Activated CD4-positive, alpha-beta T cell treated with anti-CD3 and anti-CD28 coated beads for 48 hours (primary cell): ENCODE measurements at regions not wholly inside any gene's neighbourhood (a gene's known extent, or its start where the extent isn't known, plus 50 kb on each side); places are given as distances from the start of the nearest gene placed in this dataset.

Experiments used
- DNase-seq: peaks from one replicate; pipeline ENCODE4 v3.0.0-alpha.2; 2020

DNA sequence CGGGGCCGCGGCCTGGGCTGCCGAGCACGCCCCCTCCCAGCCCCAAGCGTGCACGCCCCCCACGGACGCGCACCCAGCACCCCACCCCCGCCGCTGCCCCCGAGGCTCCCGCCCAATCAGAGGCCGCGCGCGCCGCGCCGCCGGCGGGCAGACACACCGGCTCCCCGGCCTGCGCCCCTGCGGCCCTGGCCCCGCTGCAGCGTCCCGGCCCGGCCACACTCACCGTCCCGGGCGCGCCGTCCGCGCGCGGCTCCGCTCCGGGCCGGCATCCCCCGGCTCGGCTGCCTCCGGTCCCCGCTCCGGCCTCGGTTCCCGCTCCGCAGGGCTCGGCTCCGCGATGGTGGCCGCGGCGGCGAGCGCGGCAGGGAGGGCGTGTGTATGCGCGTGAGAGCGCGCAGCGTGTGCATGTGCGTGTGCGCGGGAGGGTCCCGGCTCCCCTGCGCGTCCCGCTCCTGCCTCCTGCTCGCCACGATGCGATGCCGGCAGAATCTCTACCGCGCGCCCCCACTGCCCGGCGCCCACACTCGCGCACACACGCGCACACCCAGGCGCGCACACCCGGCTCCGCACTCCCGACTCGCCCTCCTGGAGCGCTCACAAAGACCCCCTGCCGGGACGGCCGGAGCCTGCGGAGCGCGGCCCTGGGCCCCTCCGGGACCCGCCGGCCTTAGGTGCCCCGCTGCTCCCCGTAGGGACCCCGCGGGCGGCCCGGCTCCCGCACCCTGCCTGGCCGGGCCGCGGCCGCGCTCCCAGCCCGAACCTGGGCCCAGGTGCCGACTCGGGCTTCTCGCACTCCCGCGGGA is 186.5 kb upstream of the LINGO1 start:
- no peak for DNase-seq

- DNase-seq, result no peak
Measured at GRCh38 chr15:77818484-77819047, 185.9 kb upstream of the LINGO1 start.

GRCh38 chr15:77817434-77817833 is 184.7 kb upstream of the LINGO1 start:
- DNase-seq, result no peak

DNA sequence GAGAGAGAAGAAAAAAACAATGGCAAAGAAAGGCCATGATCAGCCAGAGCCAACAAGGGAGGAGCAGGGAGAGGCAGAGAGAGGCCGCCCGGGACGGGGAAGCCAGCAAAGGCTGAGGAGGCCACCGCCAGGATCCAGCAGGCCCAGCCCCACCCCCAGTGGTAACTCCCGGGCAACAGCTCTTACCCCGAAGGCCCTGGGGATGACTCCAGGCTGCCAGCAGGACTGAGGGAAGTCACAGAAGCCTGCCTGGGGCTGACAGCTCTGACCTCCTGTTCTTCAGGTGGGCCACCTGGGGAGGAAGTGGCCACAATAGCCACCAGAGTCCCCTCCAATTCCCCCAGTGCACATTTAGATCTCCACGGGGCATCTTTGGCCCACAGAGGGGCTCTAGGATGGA is 184.3 kb upstream of the LINGO1 start:
- no peak for DNase-seq

- no peak for DNase-seq
Measured at GRCh38 chr15:77815015-77815414, 182.3 kb upstream of the LINGO1 start.

DNA sequence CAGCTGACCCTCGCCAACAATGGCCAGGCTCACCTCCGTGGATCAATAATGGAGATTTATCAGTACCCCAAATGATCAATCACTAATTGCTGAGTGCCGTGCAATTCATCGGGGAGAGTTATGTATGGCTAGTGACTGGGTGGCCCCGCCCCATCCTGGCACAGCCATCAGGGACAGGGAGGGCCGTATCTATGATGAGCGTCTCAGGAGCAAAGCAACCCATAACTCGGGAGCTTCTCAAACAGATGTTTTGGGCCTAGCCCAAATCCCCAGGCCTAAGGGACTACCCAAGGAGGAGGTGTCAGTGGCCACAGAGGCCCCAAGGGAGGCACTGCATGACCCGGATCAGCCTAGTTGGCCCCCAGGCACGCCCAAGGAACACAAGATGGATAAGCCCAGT is 180.0 kb upstream of the LINGO1 start:
- no peak for DNase-seq

DNA sequence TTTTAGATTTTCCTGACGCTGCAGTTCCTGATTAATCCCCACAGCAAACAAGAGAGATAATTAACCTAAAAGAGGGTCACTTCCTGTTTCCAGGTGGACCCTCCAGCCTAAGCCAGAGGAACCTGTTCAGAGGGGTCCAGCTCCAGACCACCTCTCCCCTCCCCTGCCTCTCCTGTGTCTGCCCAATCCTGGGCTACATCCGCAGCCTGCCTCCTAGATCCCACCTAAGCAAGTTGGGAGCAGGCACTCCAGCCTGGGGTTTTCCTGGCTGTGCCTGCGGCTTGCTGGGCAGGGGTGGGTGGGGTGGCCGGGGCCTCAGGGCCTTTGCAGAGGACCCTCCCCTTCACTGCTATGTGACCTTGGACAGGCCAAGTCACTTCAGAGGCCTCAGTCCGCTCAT is 178.6 kb upstream of the LINGO1 start:
- DNase-seq, result no peak

DNA sequence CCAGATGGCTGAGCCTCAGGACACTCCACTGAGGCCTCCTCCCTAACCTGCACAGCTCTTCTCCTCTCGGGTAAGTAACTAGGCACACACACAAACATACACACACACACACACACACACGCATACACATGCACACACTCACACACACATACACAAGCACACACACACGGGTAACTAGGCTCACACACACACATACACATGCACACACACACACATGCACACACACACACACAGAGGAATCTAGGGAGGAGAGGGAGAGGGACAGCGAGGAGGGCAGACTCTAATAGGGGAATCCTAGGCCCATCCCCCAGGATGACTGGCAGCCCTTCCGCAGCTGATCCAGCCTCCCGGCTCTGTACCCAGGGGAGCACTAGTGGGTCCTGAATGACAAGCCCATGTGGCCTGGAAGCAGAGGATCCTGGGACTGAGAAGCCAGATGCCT is 177.4 kb upstream of the LINGO1 start:
- DNase-seq, result no peak

- no peak for DNase-seq
Measured at GRCh38 chr15:77808581-77809177, 176.0 kb upstream of the LINGO1 start.

DNA sequence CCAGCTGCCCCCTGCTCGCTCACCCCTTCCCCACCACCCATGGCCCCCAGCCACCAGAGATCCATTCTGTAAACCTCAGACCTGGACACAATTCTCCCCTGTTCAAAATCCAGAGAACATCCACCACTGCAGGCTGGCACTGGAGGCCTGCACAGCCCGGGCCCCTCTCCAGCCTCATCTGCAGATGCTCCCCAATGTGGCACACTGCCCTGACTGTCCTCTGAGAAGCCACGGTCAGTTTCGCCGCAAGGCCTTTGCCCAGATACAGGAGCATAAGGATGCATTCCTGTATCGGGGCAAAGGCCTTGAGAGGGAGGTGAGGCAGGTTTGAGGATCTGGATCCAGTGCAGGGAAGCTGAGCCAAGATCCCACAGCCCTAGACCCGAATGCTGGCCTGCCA is 175.4 kb upstream of the LINGO1 start:
- DNase-seq, result no peak

- no peak for DNase-seq
Measured at GRCh38 chr15:77807611-77808010, 174.9 kb upstream of the LINGO1 start.

DNA sequence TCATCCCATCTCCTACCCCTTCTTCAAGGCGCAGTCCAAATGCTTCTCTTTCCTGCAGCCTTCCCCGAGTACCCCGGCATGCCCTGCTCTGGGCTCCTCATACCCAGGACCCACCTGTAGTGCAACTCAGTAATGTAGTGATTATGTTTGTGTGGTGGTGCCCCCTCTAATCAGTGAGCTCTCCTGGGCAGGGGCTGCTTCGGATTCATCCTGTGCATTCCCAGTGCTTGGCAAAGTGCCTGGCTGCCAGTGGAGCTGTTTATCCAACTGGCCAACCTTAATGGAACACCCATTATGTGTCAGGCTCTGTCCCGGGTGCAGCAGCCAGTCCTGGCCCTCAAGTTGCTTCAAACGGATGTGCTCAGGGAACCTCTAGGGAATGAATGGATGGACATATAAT is 174.4 kb upstream of the LINGO1 start:
- DNase-seq, result no peak

- no peak for DNase-seq
Measured at GRCh38 chr15:77804210-77804609, 171.5 kb upstream of the LINGO1 start.

- DNase-seq, result no peak
Measured at GRCh38 chr15:77803487-77803886, 170.8 kb upstream of the LINGO1 start.

DNA sequence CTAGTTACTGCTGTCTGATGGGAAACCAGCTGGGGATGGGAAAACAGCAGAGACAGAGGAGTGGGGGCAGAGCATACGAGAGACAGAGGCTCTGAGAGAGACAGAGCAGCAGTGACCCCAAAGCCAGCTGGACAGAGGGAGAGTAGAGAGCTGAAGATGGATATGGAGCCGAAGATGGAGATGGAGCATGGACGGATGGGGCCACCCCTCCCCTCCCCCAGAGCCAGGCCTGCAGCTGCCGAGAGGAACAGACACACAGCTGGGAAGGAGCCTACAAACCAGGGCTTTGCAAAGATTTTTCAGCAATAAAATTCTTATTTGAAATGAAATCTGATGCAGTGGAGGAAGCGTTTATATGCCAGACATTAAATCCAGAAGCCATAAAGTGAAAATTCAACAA is 167.6 kb upstream of the LINGO1 start:
- DNase-seq, result no peak

DNA sequence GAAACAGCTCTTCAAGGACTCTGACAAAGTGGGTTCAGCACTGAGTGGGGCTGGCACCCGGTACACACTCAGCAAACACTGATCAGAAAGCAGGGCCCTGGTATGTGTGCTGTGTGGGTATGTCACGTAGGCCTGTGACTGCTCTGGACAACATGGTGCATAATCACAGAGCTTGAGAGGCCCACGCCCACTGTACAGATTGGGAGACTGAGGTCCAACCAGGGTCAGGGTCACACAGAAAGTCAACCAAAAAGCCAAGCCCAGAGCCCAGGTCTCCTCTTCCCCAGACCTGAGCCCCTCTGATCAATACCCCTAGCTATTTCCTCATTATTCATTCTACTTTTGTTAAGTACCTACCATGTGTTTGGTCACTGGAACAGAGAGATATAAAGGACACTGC is 166.1 kb upstream of the LINGO1 start:
- DNase-seq, result no peak

GRCh38 chr15:77798151-77798835 is 165.6 kb upstream of the LINGO1 start:
- no peak for DNase-seq

DNA sequence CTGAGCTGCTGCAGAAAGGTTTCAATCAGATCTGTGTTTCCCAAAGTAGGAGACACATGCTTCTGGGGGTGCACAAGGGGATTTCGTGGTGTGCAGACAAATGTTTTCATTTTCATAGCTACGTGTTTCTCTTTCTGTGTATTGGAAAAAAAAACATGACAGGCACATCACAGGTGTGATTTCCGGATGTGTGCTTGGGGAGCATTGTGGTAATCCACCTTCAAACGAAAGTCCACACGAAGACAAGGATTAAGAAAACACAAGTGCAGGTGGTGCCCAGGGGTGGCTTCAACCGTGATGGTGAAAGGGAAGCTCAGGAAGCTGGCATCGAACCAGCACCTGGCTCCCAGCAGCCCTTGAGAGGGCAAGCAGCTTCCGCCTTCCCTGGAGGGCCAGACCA is 164.6 kb upstream of the LINGO1 start:
- DNase-seq, result no peak

DNA sequence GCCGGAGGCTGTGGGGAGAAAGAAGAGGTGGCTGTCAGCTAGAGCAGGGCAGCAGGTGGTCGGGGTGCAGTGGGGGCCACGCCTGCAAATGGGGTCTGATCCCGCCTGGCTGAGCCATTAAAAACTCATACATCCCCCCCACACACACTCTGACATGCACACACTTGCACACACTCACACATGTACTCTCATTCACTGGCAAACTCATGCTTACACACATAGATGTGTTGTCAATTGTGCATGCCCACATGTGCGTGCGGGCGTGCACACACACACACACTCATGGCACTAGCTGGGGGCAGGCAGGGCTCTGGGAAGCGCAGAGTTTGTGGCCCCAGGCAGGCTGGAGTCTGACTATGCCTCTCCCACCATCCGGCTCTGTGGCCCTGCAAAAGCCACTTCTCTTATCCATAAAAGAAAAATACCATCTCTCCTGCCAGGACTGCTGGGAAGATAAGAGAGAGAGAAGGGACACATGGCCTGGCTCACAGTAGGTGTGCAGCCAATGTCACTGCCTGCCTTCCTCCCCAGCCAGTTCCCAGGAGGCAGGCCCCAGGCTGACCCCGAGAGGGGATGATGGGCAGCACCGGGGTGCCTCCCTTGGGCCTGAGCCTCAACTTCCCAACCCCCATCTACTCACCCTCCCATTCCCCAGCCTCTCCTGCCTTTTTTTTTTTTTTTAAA is 163.5 kb upstream of the LINGO1 start:
- DNase-seq, result no peak

- DNase-seq, result no peak
Measured at GRCh38 chr15:77795446-77795845, 162.7 kb upstream of the LINGO1 start.

DNA sequence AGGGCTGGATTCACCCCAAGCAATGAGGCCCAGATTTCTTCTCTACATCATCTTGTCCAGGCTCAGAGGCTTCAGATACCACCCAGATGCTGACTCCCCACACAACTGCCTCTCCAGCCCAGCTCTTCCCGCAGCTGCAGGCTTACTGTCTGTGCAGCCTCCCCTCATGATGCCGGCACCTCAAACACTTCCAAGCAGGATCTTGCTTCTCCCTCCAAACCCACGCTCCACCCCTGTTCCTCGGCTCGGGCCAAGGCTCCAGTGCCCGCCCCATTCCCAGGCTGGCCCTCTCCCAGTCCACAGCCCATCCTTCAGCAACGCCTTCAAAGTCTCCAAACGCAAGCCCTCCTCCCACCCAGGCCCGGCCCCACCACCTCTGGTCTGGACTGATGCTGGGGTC is 159.2 kb upstream of the LINGO1 start:
- DNase-seq, result no peak

DNA sequence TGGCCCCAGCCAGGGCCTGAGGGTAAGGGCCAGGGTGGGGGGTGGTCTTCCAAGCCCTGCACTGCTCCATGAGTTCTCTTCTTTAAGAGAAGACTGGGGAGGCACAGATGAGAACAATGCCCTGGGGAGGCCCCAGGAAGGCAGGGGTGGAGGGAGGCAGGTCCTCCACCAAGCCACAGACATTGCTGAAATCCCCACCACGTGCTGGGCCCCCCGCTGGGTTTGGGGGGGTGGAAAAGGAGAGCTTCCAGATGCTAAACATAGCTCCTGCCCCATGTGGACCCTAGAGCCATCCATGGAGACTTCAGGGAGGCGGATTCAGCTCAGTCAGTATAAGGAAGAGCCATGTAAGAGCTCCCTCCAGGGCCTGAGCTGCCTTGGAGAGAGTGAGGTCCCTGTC is 157.8 kb upstream of the LINGO1 start:
- DNase-seq, result no peak

DNA sequence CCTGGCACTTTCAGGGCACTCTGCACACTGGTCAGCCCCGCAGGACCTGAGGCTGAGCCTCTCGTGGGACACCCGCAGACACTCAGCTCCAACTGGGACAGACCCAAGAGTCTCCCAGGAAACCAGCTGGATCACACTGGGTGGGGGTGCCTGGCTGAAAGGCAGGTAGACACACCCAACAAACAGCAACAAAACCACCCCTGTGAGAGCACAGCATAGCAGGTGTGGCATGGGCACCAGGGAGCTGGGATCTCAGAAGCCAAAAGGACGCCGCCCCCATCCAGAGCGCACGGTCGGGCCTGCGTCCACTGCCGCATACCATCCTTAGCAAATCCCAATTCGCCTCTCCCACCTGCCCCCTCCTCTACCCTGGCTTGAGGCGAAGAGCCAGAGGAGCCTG is 154.2 kb upstream of the LINGO1 start:
- DNase-seq, result no peak
